ENCODE measurements at regions not wholly inside any gene's neighbourhood (a gene's known extent, or its start where the extent isn't known, plus 50 kb on each side); places are given as distances from the start of the nearest gene placed in this dataset.

DNA sequence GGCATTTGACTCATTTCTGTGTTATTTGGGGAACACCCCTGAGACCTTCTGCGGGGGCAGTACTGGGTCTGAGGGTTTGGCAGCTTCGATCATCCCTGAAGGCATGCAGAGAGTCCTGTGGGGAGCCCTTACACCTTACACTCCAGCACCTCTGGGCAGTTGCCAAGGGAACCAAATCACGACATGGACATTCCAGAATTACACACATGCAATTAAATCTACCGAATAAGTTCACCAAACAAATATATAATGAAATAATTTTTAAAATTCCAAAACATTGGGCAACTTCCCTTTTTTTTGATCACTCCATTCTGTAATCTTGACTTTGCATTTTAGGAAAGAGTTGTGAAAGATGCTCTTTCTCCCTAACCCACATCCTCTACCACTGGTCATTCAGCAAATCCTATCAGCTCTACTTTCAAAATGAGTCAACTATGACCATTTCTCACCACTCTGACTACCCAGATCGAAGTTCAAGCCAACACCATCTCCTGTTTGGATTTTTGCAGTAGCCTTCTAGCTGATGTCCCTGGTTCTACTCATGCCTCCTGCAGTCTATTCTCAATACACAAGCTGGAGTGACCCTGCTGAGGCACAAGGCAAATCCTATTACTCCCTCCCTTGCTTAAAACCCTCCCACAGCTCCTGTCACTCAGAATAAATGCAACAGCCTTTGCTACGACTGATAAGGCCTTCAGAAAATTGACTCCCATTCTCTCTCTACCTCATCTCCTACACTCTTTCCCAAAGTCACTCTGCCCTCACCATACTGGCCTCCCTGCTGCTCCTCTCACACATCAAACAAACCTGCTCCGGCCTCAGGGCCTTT lies 533.3 kb downstream of the HACE1 start:
- H3K4me3 ChIP-seq (replicated peaks; ENCODE audit: low read depth, low read length) = no peak overlapping the region
- TF ChIP-seq, protein P1, sequence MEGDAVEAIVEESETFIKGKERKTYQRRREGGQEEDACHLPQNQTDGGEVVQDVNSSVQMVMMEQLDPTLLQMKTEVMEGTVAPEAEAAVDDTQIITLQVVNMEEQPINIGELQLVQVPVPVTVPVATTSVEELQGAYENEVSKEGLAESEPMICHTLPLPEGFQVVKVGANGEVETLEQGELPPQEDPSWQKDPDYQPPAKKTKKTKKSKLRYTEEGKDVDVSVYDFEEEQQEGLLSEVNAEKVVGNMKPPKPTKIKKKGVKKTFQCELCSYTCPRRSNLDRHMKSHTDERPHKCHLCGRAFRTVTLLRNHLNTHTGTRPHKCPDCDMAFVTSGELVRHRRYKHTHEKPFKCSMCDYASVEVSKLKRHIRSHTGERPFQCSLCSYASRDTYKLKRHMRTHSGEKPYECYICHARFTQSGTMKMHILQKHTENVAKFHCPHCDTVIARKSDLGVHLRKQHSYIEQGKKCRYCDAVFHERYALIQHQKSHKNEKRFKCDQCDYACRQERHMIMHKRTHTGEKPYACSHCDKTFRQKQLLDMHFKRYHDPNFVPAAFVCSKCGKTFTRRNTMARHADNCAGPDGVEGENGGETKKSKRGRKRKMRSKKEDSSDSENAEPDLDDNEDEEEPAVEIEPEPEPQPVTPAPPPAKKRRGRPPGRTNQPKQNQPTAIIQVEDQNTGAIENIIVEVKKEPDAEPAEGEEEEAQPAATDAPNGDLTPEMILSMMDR (IDR thresholded peaks at IDR 0.05; ENCODE audit: insufficient read depth, low read length, poor library complexity, severe bottlenecking) = no peak
- H3K36me3 ChIP-seq (ENCODE audit: control insufficient read depth, insufficient read depth, low read length) = no peaks in the 10 kb centered on the region
- DNase-seq (ENCODE audit: extremely low read depth, insufficient read length) = no peak
- H3K27me3 ChIP-seq (replicated peaks; ENCODE audit: control insufficient read depth, insufficient read depth, low read length) = no peaks in the 10 kb centered on the region

- no peak overlapping the region for H3K4me3 ChIP-seq (replicated peaks; ENCODE audit: low read depth, low read length)
- H3K36me3 ChIP-seq (ENCODE audit: control insufficient read depth, insufficient read depth, low read length) = no peaks in the 10 kb centered on the region
- H3K27me3 ChIP-seq (replicated peaks; ENCODE audit: control insufficient read depth, insufficient read depth, low read length) = no peaks in the 10 kb centered on the region
- no peak for DNase-seq (ENCODE audit: extremely low read depth, insufficient read length)
- TF ChIP-seq, protein P1 (IDR thresholded peaks at IDR 0.05; ENCODE audit: insufficient read depth, low read length, poor library complexity, severe bottlenecking) = peak; percentile 60
Measured at GRCh38 chr6:104325341-104326172, 534.2 kb downstream of the HACE1 start.

DNA sequence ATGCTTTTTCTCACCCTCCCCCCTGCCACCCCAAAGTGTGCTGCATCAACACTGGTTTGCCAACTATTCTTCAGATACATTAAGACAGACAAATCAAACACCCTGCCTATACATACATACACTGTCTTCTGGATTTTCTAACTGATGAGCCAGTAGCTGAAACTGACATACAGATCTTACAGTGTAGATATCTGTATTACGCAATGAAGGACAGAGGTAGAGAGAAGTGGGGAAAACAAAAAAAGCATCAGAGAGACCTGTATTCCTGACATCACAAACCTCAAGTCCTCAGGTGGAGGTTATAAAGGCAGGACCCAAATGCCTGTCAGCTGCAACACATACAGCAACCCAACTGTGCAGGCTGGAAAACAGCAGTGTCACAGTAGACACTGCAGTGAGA lies 535.4 kb downstream of the HACE1 start:
- Histone ChIP-seq H3K27me3 (replicated peaks; ENCODE audit: control insufficient read depth, insufficient read depth, low read length) (no peaks in the 10 kb centered on the region), H3K4me3 (replicated peaks; ENCODE audit: low read depth, low read length) (no peak overlapping the region), H3K36me3 (ENCODE audit: control insufficient read depth, insufficient read depth, low read length) (no peaks in the 10 kb centered on the region)
- TF ChIP-seq, protein P1 (IDR thresholded peaks at IDR 0.05; ENCODE audit: insufficient read depth, low read length, poor library complexity, severe bottlenecking) = no peak
- DNase-seq (ENCODE audit: extremely low read depth, insufficient read length) = no peak

DNA sequence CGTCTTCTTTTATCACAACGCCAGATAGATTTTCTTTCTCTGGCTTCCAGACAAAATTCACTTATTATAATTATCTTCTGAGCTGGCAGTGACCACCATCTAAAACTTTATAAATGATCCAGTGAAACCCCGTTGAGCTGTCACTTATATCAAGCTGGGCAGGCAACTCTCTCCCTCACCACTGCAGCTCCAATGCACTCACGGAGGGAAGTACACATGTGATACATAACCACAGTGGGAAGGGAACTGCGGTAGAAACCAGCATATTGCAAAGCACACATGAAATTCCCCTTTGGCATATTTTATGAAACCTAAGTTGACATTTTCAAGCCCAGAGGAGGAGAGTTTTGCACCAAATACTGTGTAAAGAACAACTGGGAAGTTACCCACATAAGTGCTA lies 536.9 kb downstream of the HACE1 start:
- no peak for DNase-seq (ENCODE audit: extremely low read depth, insufficient read length)
- H3K4me3 ChIP-seq (replicated peaks; ENCODE audit: low read depth, low read length) = no peak overlapping the region

DNA sequence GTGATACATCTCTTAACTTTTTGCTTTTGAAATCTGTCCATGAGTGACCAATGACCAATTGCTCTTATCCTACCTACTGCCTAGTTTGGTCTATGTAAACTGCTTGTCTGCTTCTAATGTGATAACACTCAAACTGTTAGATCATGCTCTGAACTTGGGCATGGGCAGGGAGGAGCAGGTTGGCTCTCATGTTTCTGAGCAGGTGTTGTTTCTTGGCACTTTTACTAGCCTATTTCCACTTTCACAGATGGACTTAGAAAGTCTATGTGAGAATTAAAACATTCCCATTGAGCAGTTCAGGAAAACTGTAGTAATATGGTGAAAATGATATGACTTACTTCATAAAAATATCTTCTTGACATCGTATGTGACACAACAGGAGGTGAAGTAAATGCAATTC lies 538.4 kb downstream of the HACE1 start:
- no peaks in the 10 kb centered on the region for H3K36me3 ChIP-seq (ENCODE audit: control insufficient read depth, insufficient read depth, low read length)
- no peak overlapping the region for H3K4me3 ChIP-seq (replicated peaks; ENCODE audit: low read depth, low read length)
- TF ChIP-seq, protein P1 (IDR thresholded peaks at IDR 0.05; ENCODE audit: insufficient read depth, low read length, poor library complexity, severe bottlenecking) = no peak
- H3K27me3 ChIP-seq (replicated peaks; ENCODE audit: control insufficient read depth, insufficient read depth, low read length) = no peaks in the 10 kb centered on the region
- no peak for DNase-seq (ENCODE audit: extremely low read depth, insufficient read length)

More for the DNA sequence above, 536.9 kb downstream of the HACE1 start:
- no peaks in the 10 kb centered on the region for H3K27me3 ChIP-seq (replicated peaks; ENCODE audit: control insufficient read depth, insufficient read depth, low read length)
- TF ChIP-seq, protein P1 (IDR thresholded peaks at IDR 0.05; ENCODE audit: insufficient read depth, low read length, poor library complexity, severe bottlenecking) = no peak
- no peaks in the 10 kb centered on the region for H3K36me3 ChIP-seq (ENCODE audit: control insufficient read depth, insufficient read depth, low read length)
